Nucleus accumbens (tissue), 56 donors: ENCODE measurements at regions not wholly inside any gene's neighbourhood (a gene's known extent, or its start where the extent isn't known, plus 50 kb on each side); places are given as distances from the start of the nearest gene placed in this dataset.

ENCODE experiments used
- DNase-seq, 56 donors: peaks; one replicate each; lab custom pipeline; 2025; lab: John Stamatoyannopoulos, UW

DNA sequence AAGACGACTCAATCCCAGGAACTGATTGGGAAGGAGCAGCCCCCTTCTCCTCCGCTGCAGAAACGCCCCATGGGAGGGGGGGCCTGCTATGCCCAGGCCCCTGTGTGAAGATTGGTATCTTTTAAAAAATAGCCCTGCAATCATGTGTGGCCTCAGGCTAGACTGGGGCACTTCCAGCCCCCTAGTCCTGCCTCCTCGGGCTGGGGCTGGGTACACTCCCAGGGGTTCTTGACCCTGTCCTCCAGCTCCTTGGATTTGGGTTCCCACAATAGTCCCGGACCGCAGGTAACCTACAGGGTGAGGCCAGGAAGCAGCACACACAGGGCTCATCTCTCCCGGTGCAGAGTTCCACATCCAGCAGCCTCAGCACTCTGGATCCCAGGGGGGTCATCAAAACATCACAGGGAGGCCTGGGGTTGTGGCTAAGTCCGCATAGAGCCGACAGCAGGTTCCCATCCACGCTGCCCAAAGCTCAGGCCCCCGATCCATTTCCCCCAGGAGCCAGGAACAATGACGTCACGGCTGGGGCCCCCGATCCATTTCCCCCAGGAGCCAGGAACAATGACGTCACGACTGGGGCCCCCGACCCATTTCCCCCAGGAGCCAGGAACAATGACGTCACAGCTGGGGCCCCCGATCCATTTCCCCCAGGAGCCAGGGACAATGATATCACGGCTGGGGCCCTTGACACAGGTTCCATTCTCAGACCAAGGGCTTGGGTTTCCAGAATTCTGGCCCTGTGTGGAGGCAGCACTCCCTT, 202.4 kb downstream of the IRF8 start:
- no peak for DNase-seq

DNA sequence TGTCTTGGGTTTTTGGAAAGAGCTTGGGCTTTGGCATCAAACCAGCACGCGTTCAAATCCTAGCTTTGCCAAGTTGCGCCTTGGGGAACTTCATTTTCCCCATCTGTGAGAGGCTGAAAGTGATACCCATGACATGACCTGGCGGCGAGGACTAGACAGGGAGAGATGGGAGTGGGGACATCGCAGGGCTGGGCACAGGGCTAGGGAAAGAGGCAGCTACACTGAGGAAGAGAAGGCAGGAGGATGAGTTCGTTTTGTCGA, 202.9 kb downstream of the IRF8 start:
- DNase-seq: no peak

DNA sequence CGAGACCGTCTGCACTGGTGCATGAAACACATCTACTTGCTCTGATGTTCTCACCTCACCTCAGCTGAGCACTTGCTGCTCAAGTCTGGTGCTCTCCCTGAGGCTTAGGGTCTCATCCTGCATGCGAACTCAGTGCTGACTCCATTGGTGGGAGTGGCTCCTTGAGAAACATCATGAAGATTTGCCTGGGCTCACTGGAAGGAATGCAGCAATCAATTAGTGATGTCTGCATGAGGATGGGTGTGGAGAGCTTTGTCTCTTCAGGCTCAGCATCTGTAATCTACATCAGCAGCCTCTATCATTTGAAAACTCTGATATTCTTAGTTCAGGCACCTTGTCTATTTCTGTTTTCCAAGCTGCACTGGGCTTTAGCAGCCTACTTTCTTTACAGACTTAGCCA, 204.4 kb downstream of the IRF8 start:
- no peak for DNase-seq

DNA sequence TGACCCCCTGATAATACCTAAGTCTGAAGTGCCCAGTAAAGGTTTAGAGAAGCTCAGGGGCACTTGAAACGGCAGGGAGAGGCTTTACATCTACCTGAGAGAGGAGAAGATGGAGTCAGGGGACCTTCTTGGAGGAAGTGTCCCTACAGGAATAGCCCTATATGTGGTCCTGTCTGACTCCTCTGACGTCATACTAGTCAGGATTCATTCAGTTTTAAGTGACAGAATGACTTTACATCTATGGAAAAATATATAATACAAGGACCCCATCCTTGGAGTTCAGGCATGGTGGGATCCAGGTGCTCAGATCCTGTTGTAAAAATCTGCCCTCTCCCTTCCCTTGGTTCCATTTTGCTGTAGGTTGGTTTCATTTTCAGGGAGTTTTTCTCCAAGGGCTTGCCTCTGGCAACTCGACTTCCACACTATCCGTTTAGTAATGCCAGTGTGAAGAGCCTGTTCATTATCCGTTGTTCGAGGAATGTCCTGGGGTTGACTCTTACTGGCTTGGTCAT, 205.6 kb downstream of the IRF8 start:
- no peak for DNase-seq

DNA sequence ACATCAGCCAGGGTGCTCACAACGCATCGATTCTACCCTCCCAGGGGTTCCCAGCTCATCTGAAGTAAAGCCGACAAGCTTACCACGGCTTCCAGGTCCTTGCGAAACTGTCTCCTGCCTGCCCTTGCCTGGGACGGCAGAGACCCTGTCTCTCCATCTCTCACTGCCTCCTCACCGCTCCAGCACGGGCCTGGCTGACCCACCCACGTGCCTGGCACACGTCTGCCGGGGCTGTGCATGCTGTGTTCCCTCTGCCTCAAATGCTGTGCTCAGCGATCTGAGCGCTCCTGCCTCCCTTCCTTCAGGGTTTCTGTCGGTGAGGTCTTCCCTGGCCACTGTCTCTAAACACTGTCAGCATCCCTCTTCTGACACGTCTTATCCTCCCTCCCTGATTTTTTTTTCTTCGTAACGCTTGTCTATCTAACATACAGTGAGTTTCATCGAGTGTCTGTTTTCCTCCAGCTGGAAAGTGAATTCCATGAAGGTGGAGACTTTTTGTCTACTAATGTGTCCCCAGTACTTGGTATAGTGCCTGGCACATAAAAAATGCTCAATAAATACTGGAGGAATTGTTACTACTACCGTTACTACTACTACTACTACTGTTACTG, 208.4 kb downstream of the IRF8 start:
- no peak for DNase-seq

DNA sequence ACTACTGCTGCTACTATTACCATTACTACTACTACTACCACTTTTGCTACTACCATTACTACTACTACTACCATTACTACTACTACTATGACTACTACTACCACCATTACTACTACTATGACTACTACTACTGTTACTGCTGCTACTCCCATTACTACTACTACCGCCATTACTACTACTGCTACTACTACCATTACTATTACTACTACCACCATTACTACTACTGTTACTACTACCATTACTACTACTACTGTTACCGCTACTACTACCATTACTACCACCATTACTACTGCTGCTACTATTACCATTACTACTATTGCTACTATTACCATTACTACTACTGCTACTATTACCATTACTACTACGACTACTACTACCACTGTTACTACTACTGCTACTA, 209.1 kb downstream of the IRF8 start:
- DNase-seq: no peak

DNA sequence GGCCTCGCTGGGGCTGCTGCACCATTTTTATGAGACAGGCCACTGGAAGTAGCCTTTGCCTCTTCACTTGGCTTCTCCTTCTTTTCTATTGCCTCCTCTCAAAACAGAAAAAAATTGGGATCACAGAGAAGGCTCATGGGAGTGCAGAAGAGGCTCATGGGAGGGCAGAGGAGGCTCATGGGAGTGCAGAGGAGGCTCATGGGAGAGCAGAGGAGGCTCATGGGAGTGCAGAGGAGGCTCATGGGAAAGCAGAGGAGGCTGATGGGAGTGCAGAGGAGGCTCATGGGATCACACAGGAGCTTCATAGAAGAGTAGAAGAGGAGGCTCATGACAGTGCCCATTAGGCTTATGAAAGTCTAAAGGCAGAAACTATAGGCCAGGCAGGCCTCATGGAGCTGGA, 211.2 kb downstream of the IRF8 start:
- DNase-seq: no peak

DNA sequence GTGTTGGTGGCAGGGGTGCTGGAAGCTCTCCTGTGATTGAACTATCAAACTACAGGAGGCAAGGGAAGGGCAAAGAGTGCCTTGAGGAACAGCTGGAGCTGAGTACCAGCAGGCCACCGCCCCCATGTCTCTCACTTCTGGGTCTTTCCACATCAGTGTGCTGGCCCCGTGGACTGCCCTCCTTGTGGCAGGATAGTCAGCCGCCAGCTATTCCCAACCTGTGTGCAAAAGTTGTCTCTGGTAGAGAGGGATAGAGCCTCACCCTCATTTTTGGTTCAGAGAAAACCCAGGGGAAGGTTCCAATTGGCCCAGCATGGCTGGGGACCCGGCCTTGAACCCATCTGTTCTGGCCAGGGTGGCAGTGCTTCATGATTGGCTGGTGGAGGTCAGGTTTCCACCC, 211.8 kb downstream of the IRF8 start:
- DNase-seq: no peak

DNA sequence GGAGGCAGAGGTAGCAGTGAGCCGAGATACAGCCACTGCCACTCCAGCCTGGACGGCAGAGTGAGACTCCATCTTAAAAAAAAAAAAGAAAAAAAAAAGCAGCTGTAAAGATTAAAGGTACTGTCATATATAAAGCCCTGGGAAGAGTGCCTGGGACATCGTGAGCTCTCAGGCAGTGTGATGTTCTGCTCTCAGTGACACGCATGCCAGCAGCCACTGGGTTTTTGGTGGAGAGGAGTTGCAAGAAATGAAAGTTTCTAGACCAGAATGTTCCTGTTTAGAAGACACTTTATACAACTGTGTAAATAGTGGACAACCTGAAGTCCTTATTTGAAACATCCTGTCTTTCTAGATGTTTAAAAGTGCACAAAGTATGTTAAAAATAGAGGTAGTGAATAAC, 213.2 kb downstream of the IRF8 start:
- no peak for DNase-seq

DNA sequence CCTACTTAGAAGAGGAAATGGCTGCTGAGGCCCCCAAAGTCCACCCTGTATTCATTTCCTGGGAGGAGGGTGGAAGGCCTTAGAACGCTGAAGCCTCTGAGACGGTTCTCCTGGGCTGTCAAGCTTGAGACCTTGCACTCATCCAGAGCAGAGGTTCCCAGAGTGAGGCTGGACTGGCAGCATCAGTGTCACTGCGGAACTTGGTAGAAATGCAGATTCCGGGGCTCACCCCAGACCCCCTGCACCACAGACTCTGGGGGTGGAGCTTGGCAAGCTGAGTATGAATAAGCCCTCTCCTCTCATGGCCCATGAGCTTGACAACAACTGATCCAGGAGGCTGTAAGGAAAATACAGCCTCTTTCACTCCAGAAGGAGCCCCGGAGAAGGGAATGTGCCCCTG, 218.3 kb downstream of the IRF8 start:
- no peak for DNase-seq

DNA sequence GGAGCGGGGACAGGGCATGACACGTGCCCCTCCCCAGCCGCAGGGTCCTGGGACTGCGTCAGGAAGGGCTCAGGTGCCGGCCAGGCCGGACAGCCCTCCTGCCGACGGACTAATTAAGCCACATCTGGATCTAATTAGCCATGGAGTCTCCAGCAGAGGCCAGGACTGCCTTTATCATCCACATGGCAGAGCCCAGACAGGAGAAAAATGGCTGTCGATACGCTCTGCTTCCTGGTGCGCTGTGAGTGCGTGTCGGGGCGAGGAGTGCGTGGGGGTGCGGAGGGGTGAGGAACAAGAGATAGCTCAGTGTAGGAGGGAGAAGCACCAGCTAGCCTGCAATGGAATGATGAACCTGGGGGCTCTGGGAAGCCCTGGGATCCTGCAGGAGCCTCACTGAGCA, 218.8 kb downstream of the IRF8 start:
- no peak for DNase-seq

DNA sequence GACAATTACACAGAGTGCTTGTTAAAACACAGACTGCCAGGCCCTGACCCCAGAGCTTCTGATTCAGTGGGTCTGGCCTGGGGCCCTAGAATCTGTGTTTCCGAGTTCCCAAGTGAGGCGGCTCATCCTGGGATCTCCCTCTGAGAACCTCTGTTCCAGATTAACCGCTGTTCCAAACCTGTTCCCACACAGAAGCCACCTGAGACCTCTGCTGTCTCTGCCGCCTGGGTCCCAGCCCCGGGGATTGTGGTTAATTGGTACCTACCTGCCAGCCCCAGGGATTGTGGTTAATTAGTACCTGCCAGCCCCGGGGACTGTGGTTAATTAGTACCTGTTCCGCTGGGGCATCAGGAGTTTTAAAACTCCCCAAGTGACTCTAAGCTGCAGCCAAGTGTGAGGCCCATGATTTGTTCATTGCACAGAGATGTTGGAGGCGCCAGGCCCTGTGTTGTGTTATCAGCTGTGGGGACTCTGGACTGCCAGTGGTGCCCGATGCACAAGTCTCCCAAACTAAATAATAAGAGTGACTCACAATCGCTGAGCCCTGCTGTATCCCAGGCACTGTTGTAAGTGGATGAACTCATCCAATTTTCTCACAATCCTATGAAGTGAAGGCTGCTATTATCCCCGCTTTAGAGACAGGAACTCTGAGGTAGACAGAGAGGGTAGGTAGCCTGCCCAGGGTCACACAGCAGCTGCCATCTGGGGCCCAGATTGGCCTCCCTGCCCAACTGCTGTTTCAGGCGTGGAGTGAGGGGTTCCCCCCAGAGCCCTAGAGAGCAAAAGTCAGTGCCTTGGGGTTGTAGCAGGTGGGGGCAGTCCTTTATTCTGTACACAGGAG, 219.7 kb downstream of the IRF8 start:
- no peak for DNase-seq

DNA sequence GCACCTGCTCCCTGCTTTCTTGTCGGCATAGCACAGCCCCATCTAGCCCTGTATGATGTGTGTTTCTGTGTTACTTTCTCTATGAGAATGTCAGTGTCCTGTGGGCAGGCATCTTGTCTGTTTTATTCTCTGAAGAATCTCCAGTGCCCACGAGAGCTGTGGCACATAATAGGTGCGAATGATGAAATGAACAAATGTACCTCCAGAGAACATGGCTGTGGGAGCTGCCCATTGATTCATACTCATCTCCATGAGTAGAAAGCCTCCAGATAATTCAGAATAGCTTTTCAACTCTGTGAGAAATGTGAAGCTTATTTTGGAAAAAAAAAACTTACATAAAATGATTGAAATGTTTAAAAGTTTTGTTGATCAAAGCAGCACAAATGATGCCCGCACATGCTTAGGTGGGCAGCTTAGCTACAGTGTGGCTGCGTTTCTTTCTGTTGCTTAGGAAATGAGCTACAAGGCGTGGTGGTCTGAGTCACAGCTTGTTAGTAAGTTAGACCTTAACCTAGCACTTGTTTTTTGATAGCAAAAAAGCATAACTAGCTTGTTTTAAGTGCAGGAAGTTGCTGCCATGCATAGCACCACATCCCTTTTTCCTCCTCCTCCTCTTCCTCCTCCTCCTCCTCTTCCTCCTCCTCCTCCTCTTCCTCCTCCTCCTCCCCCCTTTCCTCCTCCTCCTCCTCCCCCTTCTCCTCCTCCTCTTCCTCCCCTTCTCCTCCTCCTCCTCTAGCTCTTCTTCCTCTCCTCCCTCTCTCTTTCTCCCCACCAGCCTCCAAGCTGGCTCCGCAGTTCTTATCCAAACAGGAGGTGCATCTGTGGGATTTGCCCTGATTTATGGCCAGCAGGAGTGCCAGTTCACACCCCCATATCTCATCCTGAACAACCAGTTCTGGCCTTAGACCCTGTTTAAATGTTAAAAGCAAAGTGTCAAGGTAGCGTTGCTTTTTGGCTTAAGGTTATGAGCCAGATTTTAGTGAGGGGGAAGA, 221.5 kb downstream of the IRF8 start:
- DNase-seq: no peak

DNA sequence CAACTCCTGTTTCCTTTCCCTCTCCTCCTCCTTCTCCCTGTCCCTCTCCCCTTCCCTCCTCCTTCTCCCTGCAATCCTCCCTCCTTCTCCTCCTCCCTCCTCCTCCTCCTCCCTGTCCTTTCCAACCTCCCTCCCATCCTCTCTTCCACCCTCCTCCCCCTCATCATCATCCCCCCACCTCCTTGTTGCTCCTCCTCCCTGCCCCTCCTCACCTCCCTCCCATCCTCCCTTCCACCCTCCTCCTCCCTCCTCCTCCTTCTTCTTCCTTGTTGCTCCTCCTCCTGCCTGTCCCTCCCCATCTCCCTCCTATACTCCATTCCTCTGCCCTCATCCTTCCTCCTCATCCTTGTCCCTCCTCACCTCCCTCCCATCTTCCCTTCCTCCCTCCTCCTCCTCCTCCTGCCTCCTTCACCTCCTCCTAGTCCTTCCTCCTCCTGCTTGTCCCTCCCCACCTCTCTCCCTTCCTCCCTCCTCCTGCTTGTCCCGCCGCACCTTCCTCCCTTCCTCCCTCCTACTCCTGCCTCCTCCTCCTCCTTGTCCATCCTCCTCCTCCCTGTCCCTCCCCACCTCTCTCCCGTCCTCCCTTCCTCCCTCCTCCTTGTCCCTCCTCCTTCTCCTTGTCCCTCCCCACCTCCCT, 222.5 kb downstream of the IRF8 start:
- no peak for DNase-seq

DNA sequence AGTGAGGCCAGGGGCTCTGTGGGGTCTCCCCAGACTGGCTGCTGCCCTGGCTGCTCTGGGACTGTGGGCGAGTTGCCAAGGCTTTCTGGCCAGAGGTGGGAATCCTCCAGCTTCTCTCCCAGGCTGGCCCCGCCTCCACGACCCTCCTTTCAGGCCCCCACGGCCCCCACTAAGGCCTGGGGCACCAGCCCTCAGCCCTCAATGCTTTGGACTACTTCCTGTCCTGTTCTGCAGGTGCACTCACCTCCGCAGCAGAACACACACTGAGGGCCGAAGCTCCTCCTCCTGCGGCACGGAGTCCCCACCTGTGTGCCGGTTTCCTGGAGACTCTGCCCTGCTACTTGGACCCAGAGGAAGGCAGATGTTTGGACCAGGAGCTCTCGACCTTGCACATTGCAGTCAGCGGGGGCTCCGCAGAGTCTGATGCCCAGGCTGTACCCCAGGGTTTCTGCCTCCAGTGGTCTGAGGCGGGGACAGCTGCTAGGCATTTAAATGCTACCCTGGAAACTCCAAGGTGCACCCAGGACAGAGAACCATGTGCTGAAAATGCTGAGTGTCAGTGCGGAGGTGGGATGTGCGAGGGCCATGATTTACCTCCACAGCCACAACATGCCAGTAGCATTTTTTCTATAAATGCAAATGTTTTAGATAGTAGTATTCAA, 223.8 kb downstream of the IRF8 start:
- no peak for DNase-seq

DNA sequence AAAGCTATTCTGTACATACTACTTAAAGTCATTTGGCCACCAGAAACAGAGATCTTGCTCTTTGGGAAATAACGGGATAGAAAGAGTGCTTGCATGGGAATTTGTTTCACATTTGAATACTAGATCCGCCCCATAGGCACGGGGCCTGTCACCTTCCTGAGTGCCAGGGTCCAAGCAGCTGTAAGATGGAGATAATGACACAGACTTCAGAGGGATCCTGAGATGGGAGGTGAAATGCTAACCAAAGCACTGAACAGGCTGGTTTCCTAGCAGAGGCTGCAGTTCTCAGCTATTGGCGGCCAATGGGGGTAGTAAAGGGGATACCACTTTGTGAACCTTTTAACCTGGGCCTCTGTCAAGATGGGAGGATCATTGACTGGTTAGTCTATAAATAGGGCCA, 225.4 kb downstream of the IRF8 start:
- no peak for DNase-seq

DNA sequence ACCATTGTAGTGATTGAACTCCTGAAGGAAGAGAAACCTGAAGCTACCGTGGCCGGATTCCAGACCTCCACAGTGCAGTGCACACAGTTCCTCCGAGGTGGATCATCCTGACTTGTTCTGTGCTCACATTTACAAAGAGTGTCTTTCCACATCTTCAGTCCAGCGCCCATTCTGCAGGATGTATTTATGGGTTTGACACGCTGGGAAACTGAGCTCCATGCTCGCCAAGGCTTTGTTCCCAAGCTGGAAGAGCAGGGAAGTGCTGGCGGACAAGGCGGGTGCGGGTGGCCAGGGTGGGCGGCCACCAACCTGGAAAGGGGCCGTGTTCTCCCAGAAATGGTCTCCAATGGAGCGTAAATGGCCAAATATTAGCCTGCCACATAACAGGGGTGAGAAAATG, 227.9 kb downstream of the IRF8 start:
- no peak for DNase-seq

DNA sequence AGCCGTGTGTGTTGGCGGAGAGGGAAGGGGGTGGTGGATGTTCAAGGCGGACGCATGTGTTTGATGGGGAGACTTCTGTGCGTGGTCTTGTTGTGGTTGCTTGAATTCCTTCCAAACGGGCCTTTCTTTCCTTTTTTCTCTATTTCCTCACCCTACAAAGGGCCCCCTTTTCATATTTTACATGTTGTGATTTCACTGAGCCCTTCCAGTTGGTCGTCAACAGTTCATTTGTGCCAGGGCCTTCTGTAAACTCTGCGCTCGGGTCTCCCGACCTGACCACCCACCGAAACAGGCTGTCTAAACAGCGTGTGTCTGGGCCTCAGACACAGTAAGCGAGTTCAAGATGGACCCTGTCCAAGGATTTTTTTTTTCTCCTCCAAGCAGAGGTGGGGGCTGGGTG, 228.4 kb downstream of the IRF8 start:
- DNase-seq: no peak

DNA sequence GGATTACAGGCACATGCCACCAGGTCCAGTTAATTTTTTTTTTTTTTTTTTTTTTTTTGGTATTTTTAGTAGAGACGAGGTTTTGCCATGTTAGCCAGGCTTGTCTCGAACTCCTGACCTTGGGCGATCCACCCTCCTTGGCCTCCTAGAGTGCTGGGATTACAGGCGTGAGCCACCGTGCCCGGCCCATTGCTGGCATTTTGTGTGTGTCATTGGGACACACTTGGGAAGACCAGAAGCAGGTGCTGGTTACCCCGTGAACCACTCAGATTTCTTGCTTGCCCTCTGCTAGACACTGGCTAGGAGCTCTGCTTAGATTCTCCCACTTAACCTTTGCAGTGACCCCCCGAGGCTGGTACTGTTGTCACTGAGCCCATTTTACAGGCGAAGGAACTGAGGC, 229.3 kb downstream of the IRF8 start:
- no peak for DNase-seq

DNA sequence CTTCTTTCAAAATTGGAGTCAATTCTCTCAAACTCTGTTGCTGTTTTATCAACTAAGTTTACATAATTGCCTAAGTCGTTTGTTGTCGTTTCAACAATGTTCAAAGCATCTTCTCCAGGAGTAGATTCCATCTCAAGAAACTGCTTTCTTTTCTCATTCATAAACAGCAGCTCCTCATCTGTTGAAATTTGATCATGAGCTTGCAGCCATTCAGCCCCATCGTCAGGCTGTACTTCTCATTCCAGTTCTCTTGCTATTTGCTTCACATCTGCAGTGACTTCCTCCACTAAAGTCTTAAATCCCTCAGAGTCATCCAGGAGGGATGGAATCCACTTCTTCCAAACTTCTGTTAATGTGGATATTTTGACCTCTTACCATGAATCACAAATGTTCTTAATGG, 230.6 kb downstream of the IRF8 start:
- DNase-seq: no peak
